ENCODE measurements at regions not wholly inside any gene's neighbourhood (a gene's known extent, or its start where the extent isn't known, plus 50 kb on each side); places are given as distances from the start of the nearest gene placed in this dataset.

DNA sequence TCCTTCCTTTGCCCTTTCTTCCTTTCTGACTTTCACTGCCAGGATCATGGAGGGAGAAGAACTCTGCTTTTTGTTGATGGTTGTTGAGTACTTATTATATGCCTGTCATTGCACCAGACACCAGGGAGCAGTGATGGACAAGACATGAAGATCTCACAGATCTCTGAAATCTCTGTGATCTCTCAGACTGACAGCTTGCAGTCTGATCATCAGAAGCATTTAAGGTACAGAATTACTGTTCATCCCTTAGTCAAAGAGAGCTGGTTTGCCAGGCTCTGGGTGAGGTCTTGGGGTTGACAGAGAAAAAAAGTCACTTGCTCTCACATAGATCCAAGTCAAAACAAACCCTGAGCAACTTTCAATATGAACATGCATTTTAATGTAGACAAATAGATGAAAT lies 299.5 kb upstream of the FMN2 start:
- Histone ChIP-seq H3K27me3 (no peaks in the 10 kb centered on the region), H3K27ac (no peak overlapping the region), H3K4me1 (no peaks in the 10 kb centered on the region), H3K9me3 (no peaks in the 10 kb centered on the region), H3K36me3 (no peaks in the 10 kb centered on the region), H3K4me3 (no peak overlapping the region)
- no peak for DNase-seq
- intact Hi-C loops (cut with DNase I; ENCODE audit: low total_unique reads), result no loop called here
- no peak for TF ChIP-seq POLR2AphosphoS5 (IDR thresholded peaks at IDR 0.05)
- no peak for TF ChIP-seq EP300 (IDR thresholded peaks at IDR 0.05)
- TF ChIP-seq CTCF (IDR thresholded peaks at IDR 0.05), result no peak
- TF ChIP-seq POLR2A (IDR thresholded peaks at IDR 0.05), result no peak

- Histone ChIP-seq H3K27ac (no peak overlapping the region), H3K4me1 (no peaks in the 10 kb centered on the region), H3K9me3 (no peaks in the 10 kb centered on the region), H3K27me3 (no peaks in the 10 kb centered on the region), H3K36me3 (no peaks in the 10 kb centered on the region), H3K4me3 (no peak overlapping the region)
- 43 to 68% (median 60%) methylated on average over 3 of the region's 3 CpGs for WGBS, 5 donors
- intact Hi-C loops (cut with DNase I; ENCODE audit: low total_unique reads), result no loop called here
- TF ChIP-seq POLR2A (IDR thresholded peaks at IDR 0.05) (no peak), CTCF (IDR thresholded peaks at IDR 0.05) (no peak), POLR2AphosphoS5 (IDR thresholded peaks at IDR 0.05) (no peak), EP300 (IDR thresholded peaks at IDR 0.05) (no peak)
- no peak for DNase-seq
Measured at GRCh38 chr1:239795304-239795703, 296.4 kb upstream of the FMN2 start.

DNA sequence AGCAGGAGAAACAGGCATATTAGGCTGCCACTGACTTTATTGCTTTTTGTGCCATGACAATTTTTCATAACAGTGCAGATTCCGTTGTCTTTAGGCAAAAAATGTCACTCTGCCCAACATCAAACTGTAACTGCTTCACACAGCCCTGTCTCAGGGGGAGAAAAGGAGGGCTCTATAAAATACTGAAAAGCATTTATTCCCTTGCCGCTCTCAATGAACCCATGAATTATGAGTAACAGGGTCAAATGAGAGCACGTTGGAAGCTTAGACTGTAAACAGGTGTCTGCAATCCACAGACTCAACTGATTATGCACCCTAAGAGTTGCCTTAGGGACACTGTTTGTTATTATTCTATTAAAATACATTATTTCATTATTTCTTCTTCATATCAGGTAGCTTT lies 292.1 kb upstream of the FMN2 start:
- 76 to 85% (median 82%) methylated on average over 3 of the region's 3 CpGs for WGBS, 5 donors
- intact Hi-C loops (cut with DNase I; ENCODE audit: low total_unique reads), result no loop called here
- no peaks in the 10 kb centered on the region for H3K36me3 ChIP-seq
- H3K9me3 ChIP-seq, result no peaks in the 10 kb centered on the region
- DNase-seq, result no peak
- H3K27ac ChIP-seq, result no peak overlapping the region
- H3K27me3 ChIP-seq, result no peaks in the 10 kb centered on the region
- H3K4me3 ChIP-seq, result no peak overlapping the region
- TF ChIP-seq CTCF (IDR thresholded peaks at IDR 0.05) (no peak), POLR2AphosphoS5 (IDR thresholded peaks at IDR 0.05) (no peak), EP300 (IDR thresholded peaks at IDR 0.05) (no peak), POLR2A (IDR thresholded peaks at IDR 0.05) (no peak)
- H3K4me1 ChIP-seq, result no peaks in the 10 kb centered on the region

GRCh38 chr1:239800861-239801260 lies 290.8 kb upstream of the FMN2 start:
- H3K36me3 ChIP-seq, result no peaks in the 10 kb centered on the region
- 84 to 95% (median 94%) methylated on average over 3 of the region's 3 CpGs for WGBS, 5 donors

More at GRCh38 chr1:239800861-239801260, 290.8 kb upstream of the FMN2 start:
- TF ChIP-seq POLR2AphosphoS5 (IDR thresholded peaks at IDR 0.05), result no peak
- no peak for TF ChIP-seq POLR2A (IDR thresholded peaks at IDR 0.05)
- no peak for TF ChIP-seq EP300 (IDR thresholded peaks at IDR 0.05)
- TF ChIP-seq CTCF (IDR thresholded peaks at IDR 0.05), result no peak
- no peak for DNase-seq
- H3K4me3 ChIP-seq, result no peak overlapping the region
- no peaks in the 10 kb centered on the region for H3K27me3 ChIP-seq
- no peaks in the 10 kb centered on the region for H3K9me3 ChIP-seq
- intact Hi-C loops (cut with DNase I; ENCODE audit: low total_unique reads), result no loop called here
- H3K27ac ChIP-seq, result no peak overlapping the region
- peaks cover 0 to 8% (median 4%) of the 10 kb centered on the region in 4 donors for H3K4me1 ChIP-seq

All from stomach (tissue), 8 donors.